Loucy (cell line): ENCODE measurements at regions not wholly inside any gene's neighbourhood (a gene's known extent, or its start where the extent isn't known, plus 50 kb on each side); places are given as distances from the start of the nearest gene placed in this dataset.

Experiments used
- H2AFZ ChIP-seq: fragments of 200-600 bp; sonication (generic); 2 replicates; pipeline ENCODE4 v1.6.0; 2016; ENCODE audit warnings: antibody characterized with exemption, mild to moderate bottlenecking, low read length, moderate library complexity
- H3F3A ChIP-seq: fragments of 200-600 bp; 2 replicates; pipeline ENCODE4 v1.6.0; 2016; ENCODE audit warnings: antibody characterized with exemption, low read depth, mild to moderate bottlenecking
- H3K27me3 ChIP-seq: fragments of 200-600 bp; sonication (generic); 2 replicates; pipeline ENCODE4 v1.6.1; 2014; ENCODE audit warnings: low read length, mild to moderate bottlenecking; ENCODE audit not compliant: insufficient read depth, poor library complexity, severe bottlenecking
- H3K36me3 ChIP-seq: fragments of 200-600 bp; sonication (generic); 2 replicates; pipeline ENCODE4 v1.6.1; 2016; ENCODE audit warnings: low read length; ENCODE audit not compliant: insufficient read depth
- H3K4me1 ChIP-seq: fragments of 200-600 bp; sonication (generic); 2 replicates; pipeline ENCODE4 v1.5.1; 2014; ENCODE audit warnings: low read length, mild to moderate bottlenecking; ENCODE audit not compliant: insufficient read depth, poor library complexity, severe bottlenecking
- H3K4me2 ChIP-seq: fragments of 200-600 bp; sonication (generic); 2 replicates; pipeline ENCODE4 v1.6.0; 2014; ENCODE audit warnings: antibody characterized with exemption, low read length, low read depth, mild to moderate bottlenecking; ENCODE audit not compliant: poor library complexity, severe bottlenecking
- H3K4me3 ChIP-seq: fragments of 200-600 bp; sonication (generic); 2 replicates; pipeline ENCODE4 v1.5.1; 2014; ENCODE audit warnings: low read length, mild to moderate bottlenecking, mixed read lengths; ENCODE audit not compliant: poor library complexity, severe bottlenecking
- H3K79me2 ChIP-seq: fragments of 200-600 bp; sonication (generic); 2 replicates; pipeline ENCODE4 v1.6.1; 2014; ENCODE audit warnings: low read length; ENCODE audit not compliant: insufficient read depth
- H3K9ac ChIP-seq: fragments of 200-600 bp; sonication (generic); 2 replicates; pipeline ENCODE4 v1.6.0; 2014; ENCODE audit warnings: mild to moderate bottlenecking, low read depth, low read length, moderate library complexity; ENCODE audit not compliant: poor library complexity, severe bottlenecking
- H3K9me2 ChIP-seq: fragments of 200-600 bp; sonication (generic); replicated peaks from 2 replicates; pipeline ENCODE4 v1.6.1; 2016; ENCODE audit warnings: low read depth, low read length, mixed read lengths
- H3K9me3 ChIP-seq: fragments of 200-600 bp; sonication (generic); 2 replicates; pipeline ENCODE4 v1.6.1; 2014; ENCODE audit warnings: mild to moderate bottlenecking, antibody characterized with exemption, low read length, low read depth; ENCODE audit not compliant: insufficient read depth
- H4K20me1 ChIP-seq: fragments of 200-600 bp; sonication (generic); 2 replicates; pipeline ENCODE4 v1.6.0; 2014; ENCODE audit warnings: antibody characterized with exemption, low read length, mild to moderate bottlenecking; ENCODE audit not compliant: insufficient read depth, poor library complexity, severe bottlenecking
- EZH2phosphoT487 ChIP-seq: fragments of 200-600 bp; IDR thresholded peaks from 2 replicates; pipeline ENCODE4 v1.6.1; 2018; ENCODE audit warnings: antibody characterized with exemption, mild to moderate bottlenecking, moderate library complexity, borderline replicate concordance
- TF ChIP-seq, protein P1 (sequence below): fragments of 200-600 bp; sonication (generic); conservative IDR thresholded peaks from 2 replicates; pipeline ENCODE4 v1.5.1; 2014; ENCODE audit warnings: mild to moderate bottlenecking, antibody characterized with exemption, low read length

DNA sequence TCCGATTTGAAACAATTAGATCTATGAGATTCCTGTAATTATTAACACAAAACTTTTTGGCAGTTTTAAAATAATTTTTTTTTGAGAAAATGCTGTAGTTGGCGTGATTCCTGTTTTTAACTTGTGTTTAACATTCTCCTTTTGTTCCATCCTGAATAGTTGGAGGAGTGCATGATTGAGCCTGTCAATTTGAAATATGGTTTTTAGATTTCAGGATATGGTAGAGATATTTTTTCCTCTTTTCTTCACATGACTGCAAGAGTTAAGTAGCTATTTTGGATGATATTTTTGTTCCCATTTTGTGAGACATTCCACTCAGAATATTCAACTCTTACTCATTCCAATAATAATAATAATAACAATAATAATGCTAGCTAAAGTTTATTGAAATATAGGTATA, 241.7 kb upstream of the MAN1A1 start:
- Histone ChIP-seq H4K20me1 (no peaks in the 10 kb centered on the region), H2AFZ (no peak overlapping the region), H3K27me3 (no peaks in the 10 kb centered on the region), H3K79me2 (no peaks in the 10 kb centered on the region), H3K4me1 (no peaks in the 10 kb centered on the region), H3F3A (no peaks in the 10 kb centered on the region), H3K9ac (no peak overlapping the region), H3K36me3 (no peaks in the 10 kb centered on the region), H3K9me2 (no peaks in the 10 kb centered on the region), H3K4me3 (no peak overlapping the region), H3K4me2 (no peak overlapping the region), H3K9me3 (no peaks in the 10 kb centered on the region)
- TF ChIP-seq, protein P1, sequence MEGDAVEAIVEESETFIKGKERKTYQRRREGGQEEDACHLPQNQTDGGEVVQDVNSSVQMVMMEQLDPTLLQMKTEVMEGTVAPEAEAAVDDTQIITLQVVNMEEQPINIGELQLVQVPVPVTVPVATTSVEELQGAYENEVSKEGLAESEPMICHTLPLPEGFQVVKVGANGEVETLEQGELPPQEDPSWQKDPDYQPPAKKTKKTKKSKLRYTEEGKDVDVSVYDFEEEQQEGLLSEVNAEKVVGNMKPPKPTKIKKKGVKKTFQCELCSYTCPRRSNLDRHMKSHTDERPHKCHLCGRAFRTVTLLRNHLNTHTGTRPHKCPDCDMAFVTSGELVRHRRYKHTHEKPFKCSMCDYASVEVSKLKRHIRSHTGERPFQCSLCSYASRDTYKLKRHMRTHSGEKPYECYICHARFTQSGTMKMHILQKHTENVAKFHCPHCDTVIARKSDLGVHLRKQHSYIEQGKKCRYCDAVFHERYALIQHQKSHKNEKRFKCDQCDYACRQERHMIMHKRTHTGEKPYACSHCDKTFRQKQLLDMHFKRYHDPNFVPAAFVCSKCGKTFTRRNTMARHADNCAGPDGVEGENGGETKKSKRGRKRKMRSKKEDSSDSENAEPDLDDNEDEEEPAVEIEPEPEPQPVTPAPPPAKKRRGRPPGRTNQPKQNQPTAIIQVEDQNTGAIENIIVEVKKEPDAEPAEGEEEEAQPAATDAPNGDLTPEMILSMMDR, result no peak
- TF ChIP-seq EZH2phosphoT487, result no peak

DNA sequence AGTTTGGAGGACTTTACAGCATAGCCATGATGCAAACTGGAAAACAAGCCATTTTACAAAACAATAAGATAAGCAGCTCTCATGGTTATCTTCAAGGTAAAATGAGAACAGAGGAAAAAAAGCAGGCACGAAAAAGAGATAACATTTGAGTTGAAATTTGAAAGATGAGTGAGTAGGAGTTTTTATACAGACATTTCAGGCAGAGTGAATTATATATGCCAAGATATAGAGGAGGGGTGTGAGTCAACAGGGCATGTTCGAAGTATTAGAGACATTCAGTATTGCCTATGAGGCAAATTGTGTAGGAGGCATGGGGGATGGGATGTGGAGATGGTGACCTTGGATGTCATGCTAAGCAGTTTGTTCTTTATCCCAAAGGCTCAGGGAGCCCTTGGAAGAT, 240.5 kb upstream of the MAN1A1 start:
- no peaks in the 10 kb centered on the region for H3K4me1 ChIP-seq
- H4K20me1 ChIP-seq, result no peaks in the 10 kb centered on the region
- H3K4me2 ChIP-seq, result no peak overlapping the region
- H3F3A ChIP-seq, result no peaks in the 10 kb centered on the region
- H3K36me3 ChIP-seq, result no peaks in the 10 kb centered on the region
- no peaks in the 10 kb centered on the region for H3K9me3 ChIP-seq
- no peaks in the 10 kb centered on the region for H3K79me2 ChIP-seq
- H3K9ac ChIP-seq, result no peak overlapping the region
- no peaks in the 10 kb centered on the region for H3K27me3 ChIP-seq
- no peaks in the 10 kb centered on the region for H3K9me2 ChIP-seq
- H3K4me3 ChIP-seq, result no peak overlapping the region
- TF ChIP-seq, protein P1, result no peak
- no peak for TF ChIP-seq EZH2phosphoT487
- H2AFZ ChIP-seq, result no peak overlapping the region

GRCh38 chr6:119587537-119587936, 238.0 kb upstream of the MAN1A1 start:
- H3K4me2 ChIP-seq, result no peak overlapping the region

More at GRCh38 chr6:119587537-119587936, 238.0 kb upstream of the MAN1A1 start:
- no peaks in the 10 kb centered on the region for H3F3A ChIP-seq
- H4K20me1 ChIP-seq, result no peaks in the 10 kb centered on the region
- no peak overlapping the region for H3K9ac ChIP-seq
- H3K27me3 ChIP-seq, result no peaks in the 10 kb centered on the region
- H3K4me1 ChIP-seq, result no peaks in the 10 kb centered on the region
- no peaks in the 10 kb centered on the region for H3K9me2 ChIP-seq
- H3K9me3 ChIP-seq, result no peaks in the 10 kb centered on the region
- no peak overlapping the region for H3K4me3 ChIP-seq
- H3K36me3 ChIP-seq, result no peaks in the 10 kb centered on the region
- no peak overlapping the region for H2AFZ ChIP-seq
- no peaks in the 10 kb centered on the region for H3K79me2 ChIP-seq
- TF ChIP-seq, protein P1, result no peak
- no peak for TF ChIP-seq EZH2phosphoT487
